ENCODE measurements at regions not wholly inside any gene's neighbourhood (a gene's known extent, or its start where the extent isn't known, plus 50 kb on each side); places are given as distances from the start of the nearest gene placed in this dataset.
"Not testable (repeated sequence)": the region's sequence is repeated elsewhere in the genome, so short reads cannot be mapped to it uniquely, and the experiment has no call there.

DNA sequence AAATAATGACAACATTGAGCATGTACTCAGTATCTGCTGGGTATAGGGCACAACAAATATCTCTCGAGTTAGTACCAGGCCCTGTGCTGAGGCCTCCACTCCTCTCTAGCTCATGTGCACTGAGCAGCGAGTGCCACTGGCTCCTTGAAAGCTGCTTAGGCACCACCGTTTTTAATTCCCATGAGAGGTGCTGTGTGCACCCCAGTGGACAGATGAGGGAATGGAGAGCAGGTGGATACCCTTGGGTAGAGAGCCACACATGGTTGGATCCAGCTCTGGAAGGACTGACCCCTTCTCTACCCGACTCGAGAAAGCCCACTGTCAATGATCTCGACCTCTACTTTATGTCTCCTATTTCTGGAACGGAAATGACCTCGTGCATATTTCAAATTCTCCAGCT is 58.7 kb upstream of the NBPF8 start:
- not testable (repeated sequence) for TF ChIP-seq JUN (IDR thresholded peaks at IDR 0.05); NFE2L2 (conservative IDR thresholded peaks at IDR 0.05; ENCODE audit: low read length); EP300 (IDR thresholded peaks at IDR 0.05); ESRRA (IDR thresholded peaks at IDR 0.05; ENCODE audit: borderline replicate concordance, low read length); MYC (IDR thresholded peaks at IDR 0.05; ENCODE audit: borderline replicate concordance, low read length)
- TF ChIP-seq, protein P1, sequence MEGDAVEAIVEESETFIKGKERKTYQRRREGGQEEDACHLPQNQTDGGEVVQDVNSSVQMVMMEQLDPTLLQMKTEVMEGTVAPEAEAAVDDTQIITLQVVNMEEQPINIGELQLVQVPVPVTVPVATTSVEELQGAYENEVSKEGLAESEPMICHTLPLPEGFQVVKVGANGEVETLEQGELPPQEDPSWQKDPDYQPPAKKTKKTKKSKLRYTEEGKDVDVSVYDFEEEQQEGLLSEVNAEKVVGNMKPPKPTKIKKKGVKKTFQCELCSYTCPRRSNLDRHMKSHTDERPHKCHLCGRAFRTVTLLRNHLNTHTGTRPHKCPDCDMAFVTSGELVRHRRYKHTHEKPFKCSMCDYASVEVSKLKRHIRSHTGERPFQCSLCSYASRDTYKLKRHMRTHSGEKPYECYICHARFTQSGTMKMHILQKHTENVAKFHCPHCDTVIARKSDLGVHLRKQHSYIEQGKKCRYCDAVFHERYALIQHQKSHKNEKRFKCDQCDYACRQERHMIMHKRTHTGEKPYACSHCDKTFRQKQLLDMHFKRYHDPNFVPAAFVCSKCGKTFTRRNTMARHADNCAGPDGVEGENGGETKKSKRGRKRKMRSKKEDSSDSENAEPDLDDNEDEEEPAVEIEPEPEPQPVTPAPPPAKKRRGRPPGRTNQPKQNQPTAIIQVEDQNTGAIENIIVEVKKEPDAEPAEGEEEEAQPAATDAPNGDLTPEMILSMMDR (IDR thresholded peaks at IDR 0.05) = not testable (repeated sequence)
